HepG2 (cell line): ENCODE measurements at regions not wholly inside any gene's neighbourhood (a gene's known extent, or its start where the extent isn't known, plus 50 kb on each side); places are given as distances from the start of the nearest gene placed in this dataset.

ENCODE experiments used
- ATAC-seq: fragments of 200-7000 bp; cut with Tn5 transposase; 3 replicates; pipeline ENCODE4 v1.9.1; 2020; ENCODE audit warnings: mild to moderate bottlenecking, moderate library complexity
- BruUV-seq: library from RNA; stranded (reverse); fragments of 400-500 nt; replicated peaks from 2 replicates; lab custom pipeline; 2021; lab: Mats Ljungman, UMichigan
- CTCF ChIA-PET: fragments of 300-600 bp; formaldehyde crosslinking; extraction: SDS; loops from one replicate; lab custom pipeline; 2021; ENCODE audit warnings: low total read pairs, inconsistent platforms, low intra/inter-chr PET ratio; lab: Yijun Ruan, JAX
- POLR2A ChIA-PET: fragments of 350-600 bp; sonication (Branson Sonifier 250); formaldehyde crosslinking; loops from one replicate; lab custom pipeline; 2020; ENCODE audit warnings: antibody characterized with exemption, inconsistent platforms; lab: Yijun Ruan, JAX
- DNase-seq: peaks from one replicate; pipeline ENCODE4 v3.0.0-alpha.2; 2015; ENCODE audit warnings: low spot score
- FAIRE-seq: peaks from 3 replicates; lab custom pipeline; 2011; peaks lifted over from hg19 to GRCh38; lab: Jason Lieb, UNC
- H2AFZ ChIP-seq: one replicate; pipeline ENCODE4 v1.6.1; 2011; ENCODE audit warnings: low read length, inconsistent platforms
- H3K27ac ChIP-seq: fragments of 300-600 bp; 3 replicates; pipeline ENCODE4 v1.8.0; 2011; ENCODE audit warnings: mixed run types, mild to moderate bottlenecking, mixed read lengths, low read length, inconsistent platforms; ENCODE audit not compliant: insufficient read depth; ENCODE audit errors: extremely low read length
- H3K27me3 ChIP-seq, 2 experiments: fragments of 200-600 bp in 1 of 2; 2 replicates in 1 of 2; 3 replicates in 1 of 2; pipeline versions ENCODE4 v1.6.0 to v1.8.0; 2011; ENCODE audit warnings: low read length in 2 of 2, mild to moderate bottlenecking in 2 of 2, moderate library complexity in 2 of 2, inconsistent platforms in 1 of 2; ENCODE audit not compliant: insufficient read depth in 2 of 2, control insufficient read depth in 1 of 2
- H3K36me3 ChIP-seq, 2 experiments: fragments of 200-600 bp in 1 of 2; replicated peaks in 1 of 2; 2 replicates in 1 of 2; 3 replicates in 1 of 2; pipeline versions ENCODE4 v1.5.1 to v1.8.0; 2011; ENCODE audit warnings: low read length in 2 of 2, inconsistent platforms in 1 of 2; ENCODE audit not compliant: insufficient read depth in 2 of 2, control insufficient read depth in 1 of 2
- H3K4me1 ChIP-seq: 2 replicates; pipeline ENCODE4 v1.5.1; 2012; ENCODE audit warnings: low read length, inconsistent platforms; ENCODE audit not compliant: insufficient read depth
- H3K4me2 ChIP-seq: 2 replicates; pipeline ENCODE4 v1.6.0; 2011; ENCODE audit warnings: low read depth, low read length, inconsistent platforms
- H3K4me3 ChIP-seq, 3 experiments: fragments of 200-600 bp in 1 of 3; sonication (generic), shearing (Covaris generic) in 1 of 3; replicated peaks in 1 of 3; 2 replicates each; pipeline ENCODE4 v1.5.1; 2011 to 2016; ENCODE audit warnings: low read length in 3 of 3, inconsistent platforms in 2 of 3, low read depth in 2 of 3, mild to moderate bottlenecking in 2 of 3, control low read depth in 1 of 3, mixed read lengths in 1 of 3; ENCODE audit not compliant: insufficient read depth in 1 of 3
- H3K79me2 ChIP-seq: one replicate; pipeline ENCODE4 v1.6.1; 2011; ENCODE audit warnings: low read length, inconsistent platforms; ENCODE audit not compliant: insufficient read depth
- H3K9ac ChIP-seq: 2 replicates; pipeline ENCODE4 v1.6.0; 2011; ENCODE audit warnings: mild to moderate bottlenecking, low read depth, low read length, inconsistent platforms; ENCODE audit not compliant: insufficient read depth
- H3K9me3 ChIP-seq: 2 replicates; pipeline ENCODE4 v1.5.1; 2012; ENCODE audit warnings: mild to moderate bottlenecking, low read length
- H4K20me1 ChIP-seq: 2 replicates; pipeline ENCODE4 v1.6.0; 2011; ENCODE audit warnings: inconsistent platforms, mild to moderate bottlenecking, low read length, moderate library complexity; ENCODE audit not compliant: insufficient read depth
- BCL6 ChIP-seq: IDR thresholded peaks from 2 replicates; pipeline ENCODE4 v1.6.1; 2016; ENCODE audit warnings: missing genetic modification reagents, missing compliant biosample characterization
- CBX1 ChIP-seq: IDR thresholded peaks from one replicate; pipeline ENCODE4 v1.6.1; 2016; ENCODE audit warnings: antibody characterized with exemption, low read depth
- MTF2 ChIP-seq: sonication (generic); formaldehyde crosslinking; IDR thresholded peaks from 2 replicates; pipeline ENCODE4 v1.5.0; 2020; ENCODE audit warnings: missing genetic modification reagents, borderline replicate concordance
- MZF1 ChIP-seq: sonication (generic); formaldehyde crosslinking; IDR thresholded peaks from 2 replicates; pipeline ENCODE4 v1.8.1; 2023; ENCODE audit warnings: mild to moderate bottlenecking, missing genetic modification reagents, borderline replicate concordance
- NCOA1 ChIP-seq: sonication (generic); formaldehyde crosslinking; IDR thresholded peaks from 2 replicates; pipeline ENCODE4 v1.9.0; 2021; ENCODE audit warnings: missing genetic modification reagents
- NCOA5 ChIP-seq: sonication (generic); formaldehyde crosslinking; IDR thresholded peaks from 2 replicates; pipeline ENCODE4 v1.4.0; 2020; ENCODE audit warnings: missing genetic modification reagents
- RXRB ChIP-seq: IDR thresholded peaks from 2 replicates; pipeline ENCODE4 v1.6.1; 2016; ENCODE audit warnings: borderline replicate concordance, missing genetic modification reagents, missing compliant biosample characterization
- ZFP82 ChIP-seq: sonication (generic); formaldehyde crosslinking; IDR thresholded peaks from 2 replicates; pipeline ENCODE4 v1.5.1; 2020; ENCODE audit warnings: mild to moderate bottlenecking, missing genetic modification reagents, borderline replicate concordance
- ZNF264 ChIP-seq: sonication (generic); formaldehyde crosslinking; IDR thresholded peaks from 2 replicates; pipeline ENCODE4 v1.4.0; 2020; ENCODE audit warnings: missing genetic modification reagents
- ZNF678 ChIP-seq: sonication (generic); formaldehyde crosslinking; IDR thresholded peaks from 2 replicates; pipeline ENCODE4 v1.4.0; 2020; ENCODE audit warnings: mild to moderate bottlenecking, missing genetic modification reagents
- ZNF850 ChIP-seq: sonication (generic); formaldehyde crosslinking; conservative IDR thresholded peaks from 2 replicates; pipeline ENCODE4 v1.9.0; 2021; ENCODE audit warnings: mild to moderate bottlenecking, missing genetic modification reagents
- WGBS: methylation state at CpG from one replicate; pipeline ENCODE4 v1.1.6; 2017; ENCODE audit warnings: low lambda C conversion rate; 5-methylcytosine and 5-hydroxymethylcytosine counted together
- in situ Hi-C: cut with HindIII; loops from 2 replicates; pipeline ENCODE4 v1.10.0; 2017; ENCODE audit warnings: low pct_unique_long_range_greater_than_20kb; ENCODE audit not compliant: extremely low pct_ligation_motif_present
- intact Hi-C: fragments of 100-400 bp; cut with micrococcal nuclease; formaldehyde crosslinking; loops from one replicate; pipeline ENCODE4 v1.10.0; 2022; ENCODE audit not compliant: unreplicated experiment

DNA sequence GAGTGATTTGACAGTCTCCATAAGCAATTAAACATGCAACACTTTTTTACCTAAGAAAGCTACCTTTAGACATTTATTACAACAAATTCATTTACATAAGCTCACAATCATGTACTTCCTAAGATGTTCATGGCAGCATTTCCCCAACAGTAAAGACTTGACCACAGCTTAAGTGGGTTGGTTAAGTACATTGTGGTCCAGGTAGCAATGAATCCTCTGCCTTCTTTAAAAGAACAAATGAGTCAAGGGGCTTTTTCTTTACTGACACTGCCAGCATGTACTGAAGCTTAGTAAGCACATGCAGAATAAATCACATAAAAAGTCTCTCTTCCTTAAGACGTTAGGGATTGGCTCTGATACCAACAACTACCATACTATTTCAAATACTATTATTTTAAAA is 183.7 kb upstream of the USP9Y start:
- ChIA-PET CTCF (no interaction called here), POLR2A (no interaction called here)
- Histone ChIP-seq H3K4me1 (no peaks in the 10 kb centered on the region), H3K4me3 (no peak overlapping the region), H3K27me3 (no peaks in the 10 kb centered on the region), H3K9ac (no peak overlapping the region), H3K79me2 (no peaks in the 10 kb centered on the region), H3K4me2 (no peak overlapping the region), H3K9me3 (no peaks in the 10 kb centered on the region), H3K27ac (no peak overlapping the region), H2AFZ (no peak overlapping the region), H4K20me1 (no peaks in the 10 kb centered on the region), H3K36me3 (no peaks in the 10 kb centered on the region)
- intact Hi-C loops: no loop called here
- 0% methylated on average over 1 of the region's 1 CpG for WGBS
- FAIRE-seq (no peak), DNase-seq (no peak), ATAC-seq (no peak)
- in situ Hi-C loops: no loop called here
- TF ChIP-seq NCOA1 (CRISPR knock-in tag): no peak
- no peak for TF ChIP-seq RXRB (CRISPR knock-in tag)
- no peak for TF ChIP-seq ZNF264 (CRISPR knock-in tag)
- no peak for TF ChIP-seq BCL6 (CRISPR knock-in tag)
- no peak for TF ChIP-seq MTF2 (CRISPR knock-in tag)
- no peak for TF ChIP-seq NCOA5 (CRISPR knock-in tag)
- no peak for TF ChIP-seq MZF1
- BruUV-seq: no TSS peak

- FAIRE-seq: no peak
- H3K9ac ChIP-seq: no peak overlapping the region
- no TSS peak for BruUV-seq
- H3K4me3 ChIP-seq: no peak overlapping the region
- 6% methylated on average over 3 of the region's 3 CpGs for WGBS
- ChIA-PET POLR2A (no interaction called here), CTCF (no interaction called here)
- ATAC-seq: no peak
- no peaks in the 10 kb centered on the region for H3K79me2 ChIP-seq
- no peaks in the 10 kb centered on the region for H4K20me1 ChIP-seq
- no peak for DNase-seq
- TF ChIP-seq ZFP82 (CRISPR knock-in tag): no peak
- TF ChIP-seq CBX1: no peak
- no peak for TF ChIP-seq ZNF850 (CRISPR knock-in tag)
- no peak for TF ChIP-seq ZNF678 (CRISPR knock-in tag)
- no peaks in the 10 kb centered on the region for H3K36me3 ChIP-seq
- H3K4me1 ChIP-seq: no peaks in the 10 kb centered on the region
- H3K27me3 ChIP-seq: no peaks in the 10 kb centered on the region
- H3K4me2 ChIP-seq: no peak overlapping the region
- in situ Hi-C loops (no loop called here), intact Hi-C loops (no loop called here)
- H2AFZ ChIP-seq: no peak overlapping the region
- no peaks in the 10 kb centered on the region for H3K9me3 ChIP-seq
- no peak overlapping the region for H3K27ac ChIP-seq
These were observed 175.8 kb upstream of the USP9Y start for GRCh38 chrY:12525206-12525605.
